HEK293 (cell line): ENCODE measurements at regions not wholly inside any gene's neighbourhood (a gene's known extent, or its start where the extent isn't known, plus 50 kb on each side); places are given as distances from the start of the nearest gene placed in this dataset.

Experiments used
- CTCF ChIA-PET: fragments of 350-600 bp; formaldehyde crosslinking; extraction: SDS; loops from one replicate; lab custom pipeline; 2021; ENCODE audit warnings: antibody characterized with exemption; lab: Yijun Ruan, JAX
- POLR2A ChIA-PET: fragments of 300-600 bp; formaldehyde crosslinking; extraction: SDS; loops from one replicate; lab custom pipeline; 2020; ENCODE audit warnings: antibody characterized with exemption, inconsistent platforms; lab: Yijun Ruan, JAX
- H3K27ac ChIP-seq: fragments of 200-500 bp; sonication (Bioruptor generic); 2 replicates; pipeline ENCODE4 v1.5.1; 2014; ENCODE audit warnings: low read depth, low read length, control low read depth, inconsistent platforms; ENCODE audit errors: extremely low read depth
- H3K36me3 ChIP-seq, 2 experiments: fragments of 200-500 bp in 1 of 2; sonication (Bioruptor generic) in 1 of 2; 1 replicate in 1 of 2; 2 replicates in 1 of 2; pipeline ENCODE4 v1.5.1; 2014 to 2017; ENCODE audit warnings: inconsistent platforms in 2 of 2, low read length in 2 of 2; ENCODE audit not compliant: control insufficient read depth in 2 of 2, insufficient read depth in 1 of 2
- H3K4me1 ChIP-seq: fragments of 200-500 bp; sonication (Bioruptor generic); 2 replicates; pipeline ENCODE4 v1.5.1; 2014; ENCODE audit warnings: mild to moderate bottlenecking, low read length, inconsistent platforms; ENCODE audit not compliant: control insufficient read depth, insufficient read depth
- H3K4me3 ChIP-seq: 2 replicates; pipeline ENCODE4 v1.5.1; 2011; ENCODE audit warnings: low read depth, mild to moderate bottlenecking, control low read depth, low read length, moderate library complexity
- H3K9me3 ChIP-seq: fragments of 200-500 bp; sonication (Bioruptor generic); 2 replicates; pipeline ENCODE4 v1.5.1; 2014; ENCODE audit warnings: low read depth, low read length, inconsistent platforms; ENCODE audit not compliant: control insufficient read depth, insufficient read depth
- FEZF1 ChIP-seq: fragments of 450-650 bp; formaldehyde crosslinking; IDR thresholded peaks from 2 replicates; pipeline ENCODE4 v1.5.1; 2016; ENCODE audit warnings: missing biosample characterization, missing genetic modification characterization
- GLIS2 ChIP-seq: fragments of 450-650 bp; formaldehyde crosslinking; IDR thresholded peaks from 2 replicates; pipeline ENCODE4 v1.5.1; 2016; ENCODE audit warnings: missing biosample characterization, missing genetic modification characterization
- PRDM1 ChIP-seq: fragments of 450-650 bp; formaldehyde crosslinking; IDR thresholded peaks from 2 replicates; pipeline ENCODE4; 2016; ENCODE audit warnings: missing biosample characterization, missing genetic modification characterization
- ZBTB10 ChIP-seq: fragments of 450-650 bp; formaldehyde crosslinking; IDR thresholded peaks from 2 replicates; pipeline ENCODE4 v1.5.1; 2016; ENCODE audit warnings: missing biosample characterization, missing genetic modification characterization
- ZNF274 ChIP-seq, 2 experiments: fragments of 200-500 bp in 1 of 2; fragments of 450-650 bp in 1 of 2; sonication (Bioruptor generic) in 1 of 2; formaldehyde crosslinking in 1 of 2; IDR thresholded peaks; 2 replicates each; pipeline versions ENCODE4 v1.5.1 to v1.6.1; 2014 to 2016; ENCODE audit warnings: borderline replicate concordance in 1 of 2, inconsistent platforms in 1 of 2, low read length in 1 of 2, missing biosample characterization in 1 of 2, missing genetic modification characterization in 1 of 2
- ZNF449 ChIP-seq: fragments of 450-650 bp; formaldehyde crosslinking; IDR thresholded peaks from 2 replicates; pipeline ENCODE4 v1.5.1; 2017; ENCODE audit warnings: missing biosample characterization, mild to moderate bottlenecking, missing genetic modification characterization, moderate library complexity
- ZNF549 ChIP-seq: fragments of 450-650 bp; IDR thresholded peaks from 2 replicates; pipeline ENCODE4 v1.5.1; 2018; ENCODE audit warnings: missing biosample characterization, missing genetic modification characterization, mild to moderate bottlenecking, inconsistent platforms, moderate library complexity
- ZNF610 ChIP-seq: fragments of 450-650 bp; formaldehyde crosslinking; IDR thresholded peaks from 2 replicates; pipeline ENCODE4 v1.5.1; 2016; ENCODE audit warnings: missing biosample characterization, missing genetic modification characterization, borderline replicate concordance
- ZNF623 ChIP-seq: fragments of 450-650 bp; formaldehyde crosslinking; IDR thresholded peaks from 2 replicates; pipeline ENCODE4 v1.5.1; 2016; ENCODE audit warnings: missing biosample characterization, missing genetic modification characterization
- ZNF704 ChIP-seq: fragments of 450-650 bp; formaldehyde crosslinking; IDR thresholded peaks from 2 replicates; pipeline ENCODE4 v1.5.1; 2016; ENCODE audit warnings: missing biosample characterization, missing genetic modification characterization
- ZNF747 ChIP-seq: fragments of 450-650 bp; formaldehyde crosslinking; IDR thresholded peaks from 2 replicates; pipeline ENCODE4 v1.5.1; 2016; ENCODE audit warnings: missing biosample characterization, missing genetic modification characterization
- TF ChIP-seq, protein P1 (sequence below): fragments of 450-650 bp; formaldehyde crosslinking; IDR thresholded peaks from 2 replicates; pipeline ENCODE4 v1.5.1; 2016; ENCODE audit warnings: missing biosample characterization, missing genetic modification characterization, borderline replicate concordance
- TF ChIP-seq, protein P2 (sequence below): fragments of 450-650 bp; formaldehyde crosslinking; conservative IDR thresholded peaks from 2 replicates; pipeline ENCODE4 v1.5.1; 2016; ENCODE audit warnings: low read depth, missing biosample characterization, missing genetic modification characterization

- Histone ChIP-seq H3K9me3 (no peaks in the 10 kb centered on the region), H3K4me3 (no peak overlapping the region), H3K4me1 (no peaks in the 10 kb centered on the region), H3K36me3 (no peaks in the 10 kb centered on the region), H3K27ac (no peak overlapping the region)
- POLR2A ChIA-PET, result no interaction called here
- CTCF ChIA-PET, result no interaction called here
- TF ChIP-seq, protein P1, sequence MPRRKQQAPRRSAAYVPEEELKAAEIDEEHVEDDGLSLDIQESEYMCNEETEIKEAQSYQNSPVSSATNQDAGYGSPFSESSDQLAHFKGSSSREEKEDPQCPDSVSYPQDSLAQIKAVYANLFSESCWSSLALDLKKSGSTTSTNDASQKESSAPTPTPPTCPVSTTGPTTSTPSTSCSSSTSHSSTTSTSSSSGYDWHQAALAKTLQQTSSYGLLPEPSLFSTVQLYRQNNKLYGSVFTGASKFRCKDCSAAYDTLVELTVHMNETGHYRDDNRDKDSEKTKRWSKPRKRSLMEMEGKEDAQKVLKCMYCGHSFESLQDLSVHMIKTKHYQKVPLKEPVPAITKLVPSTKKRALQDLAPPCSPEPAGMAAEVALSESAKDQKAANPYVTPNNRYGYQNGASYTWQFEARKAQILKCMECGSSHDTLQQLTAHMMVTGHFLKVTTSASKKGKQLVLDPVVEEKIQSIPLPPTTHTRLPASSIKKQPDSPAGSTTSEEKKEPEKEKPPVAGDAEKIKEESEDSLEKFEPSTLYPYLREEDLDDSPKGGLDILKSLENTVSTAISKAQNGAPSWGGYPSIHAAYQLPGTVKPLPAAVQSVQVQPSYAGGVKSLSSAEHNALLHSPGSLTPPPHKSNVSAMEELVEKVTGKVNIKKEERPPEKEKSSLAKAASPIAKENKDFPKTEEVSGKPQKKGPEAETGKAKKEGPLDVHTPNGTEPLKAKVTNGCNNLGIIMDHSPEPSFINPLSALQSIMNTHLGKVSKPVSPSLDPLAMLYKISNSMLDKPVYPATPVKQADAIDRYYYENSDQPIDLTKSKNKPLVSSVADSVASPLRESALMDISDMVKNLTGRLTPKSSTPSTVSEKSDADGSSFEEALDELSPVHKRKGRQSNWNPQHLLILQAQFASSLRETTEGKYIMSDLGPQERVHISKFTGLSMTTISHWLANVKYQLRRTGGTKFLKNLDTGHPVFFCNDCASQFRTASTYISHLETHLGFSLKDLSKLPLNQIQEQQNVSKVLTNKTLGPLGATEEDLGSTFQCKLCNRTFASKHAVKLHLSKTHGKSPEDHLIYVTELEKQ (tag by site-specific recombination), result no peak
- TF ChIP-seq ZNF274 (IDR thresholded peaks at IDR 0.05; ENCODE audit: low read length) (no peak), ZNF274 (tag by site-specific recombination; IDR thresholded peaks at IDR 0.05; ENCODE audit: borderline replicate concordance) (no peak), ZNF704 (no peak), ZNF449 (tag by site-specific recombination) (no peak), ZNF623 (tag by site-specific recombination) (no peak), ZNF610 (tag by site-specific recombination) (no peak), PRDM1 (no peak), FEZF1 (tag by site-specific recombination) (no peak), GLIS2 (tag by site-specific recombination) (no peak), ZNF747 (tag by site-specific recombination) (no peak), ZNF549 (tag by site-specific recombination) (no peak), ZBTB10 (tag by site-specific recombination) (no peak)
- TF ChIP-seq, protein P2, sequence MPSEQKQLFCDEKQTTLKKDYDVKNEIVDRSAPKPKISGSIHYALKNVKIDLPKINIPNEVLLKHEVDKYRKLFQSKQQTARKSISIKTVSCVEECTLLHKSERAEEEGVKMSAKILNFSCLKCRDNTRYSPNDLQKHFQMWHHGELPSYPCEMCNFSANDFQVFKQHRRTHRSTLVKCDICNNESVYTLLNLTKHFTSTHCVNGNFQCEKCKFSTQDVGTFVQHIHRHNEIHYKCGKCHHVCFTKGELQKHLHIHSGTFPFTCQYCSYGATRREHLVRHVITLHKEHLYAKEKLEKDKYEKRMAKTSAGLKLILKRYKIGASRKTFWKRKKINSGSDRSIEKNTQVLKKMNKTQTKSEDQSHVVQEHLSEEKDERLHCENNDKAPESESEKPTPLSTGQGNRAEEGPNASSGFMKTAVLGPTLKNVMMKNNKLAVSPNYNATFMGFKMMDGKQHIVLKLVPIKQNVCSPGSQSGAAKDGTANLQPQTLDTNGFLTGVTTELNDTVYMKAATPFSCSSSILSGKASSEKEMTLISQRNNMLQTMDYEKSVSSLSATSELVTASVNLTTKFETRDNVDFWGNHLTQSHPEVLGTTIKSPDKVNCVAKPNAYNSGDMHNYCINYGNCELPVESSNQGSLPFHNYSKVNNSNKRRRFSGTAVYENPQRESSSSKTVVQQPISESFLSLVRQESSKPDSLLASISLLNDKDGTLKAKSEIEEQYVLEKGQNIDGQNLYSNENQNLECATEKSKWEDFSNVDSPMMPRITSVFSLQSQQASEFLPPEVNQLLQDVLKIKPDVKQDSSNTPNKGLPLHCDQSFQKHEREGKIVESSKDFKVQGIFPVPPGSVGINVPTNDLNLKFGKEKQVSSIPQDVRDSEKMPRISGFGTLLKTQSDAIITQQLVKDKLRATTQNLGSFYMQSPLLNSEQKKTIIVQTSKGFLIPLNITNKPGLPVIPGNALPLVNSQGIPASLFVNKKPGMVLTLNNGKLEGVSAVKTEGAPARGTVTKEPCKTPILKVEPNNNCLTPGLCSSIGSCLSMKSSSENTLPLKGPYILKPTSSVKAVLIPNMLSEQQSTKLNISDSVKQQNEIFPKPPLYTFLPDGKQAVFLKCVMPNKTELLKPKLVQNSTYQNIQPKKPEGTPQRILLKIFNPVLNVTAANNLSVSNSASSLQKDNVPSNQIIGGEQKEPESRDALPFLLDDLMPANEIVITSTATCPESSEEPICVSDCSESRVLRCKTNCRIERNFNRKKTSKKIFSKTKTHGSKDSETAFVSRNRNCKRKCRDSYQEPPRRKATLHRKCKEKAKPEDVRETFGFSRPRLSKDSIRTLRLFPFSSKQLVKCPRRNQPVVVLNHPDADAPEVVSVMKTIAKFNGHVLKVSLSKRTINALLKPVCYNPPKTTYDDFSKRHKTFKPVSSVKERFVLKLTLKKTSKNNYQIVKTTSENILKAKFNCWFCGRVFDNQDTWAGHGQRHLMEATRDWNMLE, result no peak
Measured at GRCh38 chr7:79911420-79911819, 223.2 kb upstream of the GNAI1 start.
